KMS-11 (cell line): ENCODE measurements at regions not wholly inside any gene's neighbourhood (a gene's known extent, or its start where the extent isn't known, plus 50 kb on each side); places are given as distances from the start of the nearest gene placed in this dataset.

Experiments
- H2AFZ ChIP-seq: fragments of 200-600 bp; sonication (generic); 2 replicates; pipeline ENCODE4 v1.6.1; 2016; ENCODE audit warnings: antibody characterized with exemption, mixed run types, low read depth
- H3K27ac ChIP-seq: fragments of 200-600 bp; sonication (generic); 2 replicates; pipeline ENCODE4 v1.6.1; 2016; ENCODE audit warnings: mild to moderate bottlenecking, mixed run types
- H3K27me3 ChIP-seq: fragments of 200-600 bp; sonication (generic); 2 replicates; pipeline ENCODE4 v1.6.1; 2017; ENCODE audit warnings: mild to moderate bottlenecking, low read depth, mixed run types, moderate library complexity; ENCODE audit not compliant: insufficient read depth
- H3K36me3 ChIP-seq: fragments of 200-600 bp; sonication (generic); 2 replicates; pipeline ENCODE4 v1.6.1; 2017; ENCODE audit warnings: mild to moderate bottlenecking, mixed run types; ENCODE audit not compliant: insufficient read depth
- H3K4me1 ChIP-seq: fragments of 200-600 bp; sonication (generic); 2 replicates; pipeline ENCODE4 v1.6.1; 2016; ENCODE audit warnings: mild to moderate bottlenecking, low read depth, mixed run types; ENCODE audit not compliant: poor library complexity, severe bottlenecking
- H3K4me2 ChIP-seq: fragments of 200-600 bp; sonication (generic); 2 replicates; pipeline ENCODE4 v1.7.0; 2016; ENCODE audit warnings: mild to moderate bottlenecking, mixed run types
- H3K4me3 ChIP-seq: fragments of 200-600 bp; sonication (generic); IDR thresholded peaks from 2 replicates; pipeline ENCODE4 v1.6.1; 2017; ENCODE audit warnings: low read depth, low read length, mixed read lengths; ENCODE audit not compliant: insufficient read depth
- H3K79me2 ChIP-seq: fragments of 200-600 bp; sonication (generic); 2 replicates; pipeline ENCODE4 v1.6.1; 2016; ENCODE audit warnings: low read depth, mixed run types; ENCODE audit not compliant: insufficient read depth
- H3K9ac ChIP-seq: fragments of 200-600 bp; sonication (generic); 2 replicates; pipeline ENCODE4 v1.6.1; 2016; ENCODE audit warnings: mild to moderate bottlenecking, mixed run types
- H4K20me1 ChIP-seq: fragments of 200-600 bp; sonication (generic); 2 replicates; pipeline ENCODE4 v1.6.1; 2016; ENCODE audit warnings: mild to moderate bottlenecking, mixed run types; ENCODE audit not compliant: insufficient read depth
- CTCF ChIP-seq: fragments of 200-600 bp; sonication (generic); conservative IDR thresholded peaks from 2 replicates; pipeline ENCODE4 v1.6.1; 2017; ENCODE audit warnings: low read depth, mild to moderate bottlenecking, antibody characterized with exemption, low read length, moderate library complexity, mixed read lengths

DNA sequence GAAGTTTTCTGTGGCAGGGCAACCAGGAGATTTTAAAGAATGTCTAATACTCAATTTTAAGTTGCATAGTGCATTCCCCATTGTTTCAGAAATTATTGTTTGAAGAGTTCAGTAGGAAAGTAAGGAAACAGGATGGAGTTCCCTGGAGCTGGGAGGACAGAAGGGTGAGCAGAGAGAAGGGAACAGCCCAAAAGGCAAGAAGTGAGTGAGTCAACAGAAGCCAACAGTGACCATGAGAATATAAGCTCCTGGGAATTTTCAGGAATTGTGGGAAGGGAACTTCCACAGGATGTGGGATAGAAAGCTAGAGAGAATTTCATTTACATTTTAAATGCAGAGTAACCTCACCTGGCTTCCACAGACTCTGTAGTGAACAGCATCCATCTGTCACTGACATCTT is 268.1 kb upstream of the ATP5MC3 start:
- H3K4me2 ChIP-seq = no peak overlapping the region
- no peak overlapping the region for H3K27ac ChIP-seq
- H3K4me3 ChIP-seq = no peak overlapping the region
- H4K20me1 ChIP-seq = no peaks in the 10 kb centered on the region
- H3K36me3 ChIP-seq = no peaks in the 10 kb centered on the region
- TF ChIP-seq CTCF = no peak
- no peak overlapping the region for H2AFZ ChIP-seq
- H3K9ac ChIP-seq = no peak overlapping the region
- H3K4me1 ChIP-seq = no peaks in the 10 kb centered on the region
- H3K27me3 ChIP-seq = no peaks in the 10 kb centered on the region
- no peaks in the 10 kb centered on the region for H3K79me2 ChIP-seq

DNA sequence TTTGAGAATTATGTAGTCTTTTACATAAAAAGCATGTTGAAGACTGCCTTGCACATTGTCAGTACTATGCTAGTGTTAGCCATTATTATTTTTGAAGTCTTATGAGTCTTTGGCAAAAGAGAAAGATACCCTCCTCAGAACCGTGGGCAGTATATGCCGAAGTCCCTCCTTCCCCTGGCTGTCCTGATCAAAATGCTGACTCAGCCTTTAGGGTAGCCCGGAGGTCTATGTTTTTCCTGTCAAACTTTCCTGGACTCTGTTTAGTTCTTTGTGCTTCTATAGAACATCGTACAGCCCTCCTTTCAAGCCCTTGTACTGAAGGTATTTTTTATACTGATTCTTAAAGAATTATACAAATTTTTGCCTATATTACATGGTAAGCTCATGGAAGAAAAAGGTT is 264.7 kb upstream of the ATP5MC3 start:
- H3K27me3 ChIP-seq = no peaks in the 10 kb centered on the region
- no peak overlapping the region for H3K4me2 ChIP-seq
- H3K9ac ChIP-seq = no peak overlapping the region
- no peaks in the 10 kb centered on the region for H3K4me1 ChIP-seq
- H4K20me1 ChIP-seq = no peaks in the 10 kb centered on the region
- no peaks in the 10 kb centered on the region for H3K79me2 ChIP-seq
- H3K4me3 ChIP-seq = no peak overlapping the region
- TF ChIP-seq CTCF = no peak
- no peaks in the 10 kb centered on the region for H3K36me3 ChIP-seq
- no peak overlapping the region for H2AFZ ChIP-seq
- H3K27ac ChIP-seq = no peak overlapping the region

DNA sequence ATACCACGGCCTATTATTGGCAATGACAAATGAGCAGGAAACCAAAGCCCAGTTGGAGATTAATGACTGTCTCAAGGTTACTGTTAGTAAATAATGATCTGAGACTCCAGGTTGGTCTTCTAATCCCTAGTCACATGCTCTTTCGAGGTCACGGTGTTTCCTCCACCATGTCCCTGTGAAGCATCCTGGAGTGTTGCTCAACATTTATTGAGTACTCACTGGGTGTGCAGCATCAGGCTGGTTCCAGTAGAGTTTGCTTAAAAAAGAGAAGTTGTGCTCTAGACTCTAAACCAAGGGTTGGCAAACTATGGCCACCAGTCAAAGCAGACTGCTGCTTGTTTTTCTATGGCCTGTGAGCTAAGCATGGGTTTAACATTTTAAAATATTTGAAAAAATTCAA is 263.8 kb upstream of the ATP5MC3 start:
- no peak overlapping the region for H3K4me2 ChIP-seq
- no peak overlapping the region for H2AFZ ChIP-seq
- no peaks in the 10 kb centered on the region for H3K4me1 ChIP-seq
- no peak overlapping the region for H3K27ac ChIP-seq
- no peak overlapping the region for H3K4me3 ChIP-seq
- H3K36me3 ChIP-seq = no peaks in the 10 kb centered on the region
- H3K27me3 ChIP-seq = no peaks in the 10 kb centered on the region
- H4K20me1 ChIP-seq = no peaks in the 10 kb centered on the region
- H3K79me2 ChIP-seq = no peaks in the 10 kb centered on the region
- H3K9ac ChIP-seq = no peak overlapping the region
- no peak for TF ChIP-seq CTCF

GRCh38 chr2:175442441-175442840 is 260.9 kb upstream of the ATP5MC3 start:
- TF ChIP-seq CTCF = no peak
- H3K9ac ChIP-seq = no peak overlapping the region
- no peaks in the 10 kb centered on the region for H3K4me1 ChIP-seq
- no peak overlapping the region for H3K4me2 ChIP-seq
- no peak overlapping the region for H3K4me3 ChIP-seq
- H2AFZ ChIP-seq = no peak overlapping the region
- H3K79me2 ChIP-seq = no peaks in the 10 kb centered on the region
- no peaks in the 10 kb centered on the region for H4K20me1 ChIP-seq
- no peaks in the 10 kb centered on the region for H3K27me3 ChIP-seq
- no peak overlapping the region for H3K27ac ChIP-seq
- H3K36me3 ChIP-seq = no peaks in the 10 kb centered on the region
